AG04450 (cell line): ENCODE measurements at regions not wholly inside any gene's neighbourhood (a gene's known extent, or its start where the extent isn't known, plus 50 kb on each side); places are given as distances from the start of the nearest gene placed in this dataset.

ENCODE experiments used
- CTCF ChIA-PET: fragments of 300-600, 350-600 bp; formaldehyde crosslinking; extraction: SDS; loops from one replicate; lab custom pipeline; 2022; ENCODE audit warnings: antibody characterized with exemption, inconsistent platforms; lab: Charles Lee
- POLR2A ChIA-PET: fragments of 350-600 bp; formaldehyde crosslinking; extraction: SDS; loops from one replicate; lab custom pipeline; 2021; ENCODE audit warnings: antibody characterized with exemption, inconsistent platforms; lab: Yijun Ruan, JAX
- DNase-seq: peaks from one replicate; pipeline ENCODE4 v3.0.0-alpha.2; 2011; ENCODE audit warnings: low read depth, low spot score
- H3K27ac ChIP-seq: one replicate; pipeline ENCODE4 v1.5.1; 2012; ENCODE audit warnings: low read depth, low read length, control low read depth
- H3K27me3 ChIP-seq: one replicate; pipeline ENCODE4 v1.6.0; 2012; ENCODE audit warnings: low read length; ENCODE audit not compliant: control insufficient read depth, insufficient read depth
- H3K4me3 ChIP-seq: 2 replicates; pipeline ENCODE4 v1.5.1; 2011; ENCODE audit warnings: mild to moderate bottlenecking, low read depth, low read length, control low read depth
- H3K9me3 ChIP-seq: 2 replicates; pipeline ENCODE4 v1.5.1; 2012; ENCODE audit warnings: low read length; ENCODE audit not compliant: control insufficient read depth, insufficient read depth
- TF ChIP-seq, protein P1 (sequence below): IDR thresholded peaks from 2 replicates; pipeline ENCODE4 v1.5.1; 2011; ENCODE audit warnings: low read depth, low read length, control low read depth, inconsistent platforms

DNA sequence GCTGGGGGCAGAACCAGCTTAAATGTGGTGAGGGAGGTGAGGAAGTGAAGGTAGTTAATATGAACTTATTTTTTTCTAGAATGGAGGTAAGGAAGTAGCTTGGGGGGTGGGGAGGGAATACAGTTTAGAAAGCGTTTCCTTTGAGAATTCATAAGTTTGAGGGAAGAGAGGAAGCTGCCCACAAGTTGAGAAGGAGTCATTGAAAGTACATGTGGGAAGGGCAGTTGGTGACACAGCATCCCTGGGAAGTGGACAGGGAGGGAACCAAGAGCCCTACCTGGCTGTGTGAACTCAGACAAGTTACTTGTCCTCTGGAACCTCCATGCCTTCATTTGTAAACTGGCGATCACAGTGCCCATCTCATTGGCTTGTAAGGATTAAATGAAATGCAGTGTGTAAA lies 125.9 kb upstream of the SPON1 start:
- Histone ChIP-seq H3K27me3 (no peaks in the 10 kb centered on the region), H3K9me3 (no peaks in the 10 kb centered on the region), H3K4me3 (no peak overlapping the region), H3K27ac (no peak overlapping the region)
- ChIA-PET POLR2A (no interaction called here), CTCF (interaction anchor here (0.7 kb wide), 1 partner anchor 1485 kb away, joined by 11 read pairs; no protein-coding TSS in a partner anchor)
- DNase-seq: no peak
- TF ChIP-seq, protein P1, sequence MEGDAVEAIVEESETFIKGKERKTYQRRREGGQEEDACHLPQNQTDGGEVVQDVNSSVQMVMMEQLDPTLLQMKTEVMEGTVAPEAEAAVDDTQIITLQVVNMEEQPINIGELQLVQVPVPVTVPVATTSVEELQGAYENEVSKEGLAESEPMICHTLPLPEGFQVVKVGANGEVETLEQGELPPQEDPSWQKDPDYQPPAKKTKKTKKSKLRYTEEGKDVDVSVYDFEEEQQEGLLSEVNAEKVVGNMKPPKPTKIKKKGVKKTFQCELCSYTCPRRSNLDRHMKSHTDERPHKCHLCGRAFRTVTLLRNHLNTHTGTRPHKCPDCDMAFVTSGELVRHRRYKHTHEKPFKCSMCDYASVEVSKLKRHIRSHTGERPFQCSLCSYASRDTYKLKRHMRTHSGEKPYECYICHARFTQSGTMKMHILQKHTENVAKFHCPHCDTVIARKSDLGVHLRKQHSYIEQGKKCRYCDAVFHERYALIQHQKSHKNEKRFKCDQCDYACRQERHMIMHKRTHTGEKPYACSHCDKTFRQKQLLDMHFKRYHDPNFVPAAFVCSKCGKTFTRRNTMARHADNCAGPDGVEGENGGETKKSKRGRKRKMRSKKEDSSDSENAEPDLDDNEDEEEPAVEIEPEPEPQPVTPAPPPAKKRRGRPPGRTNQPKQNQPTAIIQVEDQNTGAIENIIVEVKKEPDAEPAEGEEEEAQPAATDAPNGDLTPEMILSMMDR: no peak

DNA sequence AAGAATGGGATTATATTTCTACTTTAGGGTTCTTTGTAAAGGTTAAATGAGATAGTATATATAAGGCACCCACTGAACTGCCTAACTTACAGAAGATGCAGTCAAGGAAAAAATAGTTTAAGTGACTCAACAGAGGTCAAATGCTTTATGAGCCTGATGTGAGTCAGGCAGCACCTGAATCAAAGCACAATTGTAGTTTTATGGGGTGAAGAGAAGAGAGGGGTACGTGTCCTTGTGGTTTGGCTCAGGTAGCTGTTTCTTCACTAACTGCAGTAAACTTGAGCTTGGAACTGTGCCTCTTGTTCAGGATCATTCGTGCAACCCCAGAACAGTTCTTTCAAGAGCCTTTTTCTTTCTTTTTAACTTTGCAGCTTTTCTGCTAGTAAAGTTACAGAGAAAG lies 125.2 kb upstream of the SPON1 start:
- POLR2A ChIA-PET: no interaction called here
- no peaks in the 10 kb centered on the region for H3K27me3 ChIP-seq
- H3K27ac ChIP-seq: no peak overlapping the region
- H3K4me3 ChIP-seq: no peak overlapping the region
- DNase-seq: no peak
- no peaks in the 10 kb centered on the region for H3K9me3 ChIP-seq
- CTCF ChIA-PET: no interaction called here
- TF ChIP-seq, protein P1: no peak

DNA sequence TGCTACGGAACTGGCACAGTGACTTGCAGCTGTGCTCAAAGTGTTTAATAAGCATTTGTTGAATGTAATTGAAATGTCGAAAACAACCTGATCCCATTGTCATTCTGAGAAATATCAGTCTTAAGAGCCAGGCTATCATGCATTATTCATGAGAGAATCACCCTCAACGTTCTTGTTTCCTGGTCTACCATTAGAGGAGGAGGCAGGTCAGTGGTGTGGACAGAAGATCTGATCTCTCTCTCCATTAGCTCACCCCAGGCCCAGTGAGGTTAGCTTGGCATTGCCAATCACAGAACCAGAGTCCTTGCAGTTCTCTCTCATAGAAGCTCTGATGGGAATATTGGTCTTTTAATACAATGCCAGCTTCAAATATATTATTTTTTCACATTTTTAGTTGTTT lies 121.1 kb upstream of the SPON1 start:
- no peak for DNase-seq
- ChIA-PET CTCF (no interaction called here), POLR2A (no interaction called here)
- TF ChIP-seq, protein P1: no peak
- Histone ChIP-seq H3K9me3 (no peaks in the 10 kb centered on the region), H3K27ac (no peak overlapping the region), H3K4me3 (no peak overlapping the region), H3K27me3 (no peaks in the 10 kb centered on the region)

- no peak for DNase-seq
- TF ChIP-seq, protein P1: no peak
- Histone ChIP-seq H3K27ac (no peak overlapping the region), H3K4me3 (no peak overlapping the region), H3K27me3 (no peaks in the 10 kb centered on the region), H3K9me3 (no peaks in the 10 kb centered on the region)
- POLR2A ChIA-PET: no interaction called here
- CTCF ChIA-PET: no interaction called here
These were observed 114.5 kb upstream of the SPON1 start for GRCh38 chr11:13848031-13848430.

DNA sequence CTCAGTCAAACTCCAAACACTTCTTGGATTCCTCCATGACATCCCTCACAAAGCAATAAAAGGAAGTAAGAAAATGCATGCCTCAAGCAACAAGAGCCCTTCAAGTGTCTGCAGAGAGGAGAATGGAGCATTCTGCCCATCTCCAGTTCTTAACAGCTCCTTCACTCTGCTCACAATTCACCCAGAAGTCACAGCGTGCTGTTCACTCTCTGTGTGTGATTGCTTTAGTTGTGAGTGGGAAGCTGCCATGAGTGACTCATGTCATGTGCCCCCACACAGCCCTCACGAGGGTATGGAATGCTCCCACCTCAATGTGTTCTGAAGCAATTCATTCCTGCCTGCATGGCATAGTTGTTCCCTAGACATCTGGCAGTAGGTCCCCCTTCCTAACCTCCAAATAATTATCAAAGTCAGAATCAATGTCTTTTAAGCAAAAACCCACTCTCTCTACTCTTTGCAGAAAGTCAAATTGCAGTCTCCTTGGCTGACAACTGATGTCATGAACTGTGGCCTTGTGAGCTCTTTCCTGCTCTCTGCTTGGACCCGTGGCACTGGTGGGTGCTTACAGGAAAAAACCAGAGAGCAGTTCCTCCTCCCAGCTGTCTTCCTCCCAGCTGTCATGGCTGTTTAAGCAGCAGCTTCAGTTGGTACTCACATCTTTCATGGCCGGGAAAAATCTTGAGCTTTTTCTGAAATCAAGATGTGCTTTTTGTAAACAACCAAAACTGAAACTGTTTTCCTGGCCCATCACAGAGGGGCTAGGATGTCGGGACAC lies 112.1 kb upstream of the SPON1 start:
- Histone ChIP-seq H3K9me3 (no peaks in the 10 kb centered on the region), H3K27ac (no peak overlapping the region), H3K4me3 (no peak overlapping the region), H3K27me3 (no peaks in the 10 kb centered on the region)
- ChIA-PET POLR2A (no interaction called here), CTCF (interaction anchor here (0.7 to 1.1 kb wide), 2 partner anchors 8 to 15 kb away, joined by 3 to 4 read pairs; no protein-coding TSS in a partner anchor)
- DNase-seq: no peak
- TF ChIP-seq, protein P1: no peak
